ENCODE measurements at regions not wholly inside any gene's neighbourhood (a gene's known extent, or its start where the extent isn't known, plus 50 kb on each side); places are given as distances from the start of the nearest gene placed in this dataset.

- TF ChIP-seq, protein P1, sequence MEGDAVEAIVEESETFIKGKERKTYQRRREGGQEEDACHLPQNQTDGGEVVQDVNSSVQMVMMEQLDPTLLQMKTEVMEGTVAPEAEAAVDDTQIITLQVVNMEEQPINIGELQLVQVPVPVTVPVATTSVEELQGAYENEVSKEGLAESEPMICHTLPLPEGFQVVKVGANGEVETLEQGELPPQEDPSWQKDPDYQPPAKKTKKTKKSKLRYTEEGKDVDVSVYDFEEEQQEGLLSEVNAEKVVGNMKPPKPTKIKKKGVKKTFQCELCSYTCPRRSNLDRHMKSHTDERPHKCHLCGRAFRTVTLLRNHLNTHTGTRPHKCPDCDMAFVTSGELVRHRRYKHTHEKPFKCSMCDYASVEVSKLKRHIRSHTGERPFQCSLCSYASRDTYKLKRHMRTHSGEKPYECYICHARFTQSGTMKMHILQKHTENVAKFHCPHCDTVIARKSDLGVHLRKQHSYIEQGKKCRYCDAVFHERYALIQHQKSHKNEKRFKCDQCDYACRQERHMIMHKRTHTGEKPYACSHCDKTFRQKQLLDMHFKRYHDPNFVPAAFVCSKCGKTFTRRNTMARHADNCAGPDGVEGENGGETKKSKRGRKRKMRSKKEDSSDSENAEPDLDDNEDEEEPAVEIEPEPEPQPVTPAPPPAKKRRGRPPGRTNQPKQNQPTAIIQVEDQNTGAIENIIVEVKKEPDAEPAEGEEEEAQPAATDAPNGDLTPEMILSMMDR (conservative IDR thresholded peaks at IDR 0.05), result no peak
- no peak for TF ChIP-seq ZFX (IDR thresholded peaks at IDR 0.05)
These were observed 528.6 kb upstream of the CDH2 start for GRCh38 chr18:28705482-28705881.
